ENCODE measurements at regions not wholly inside any gene's neighbourhood (a gene's known extent, or its start where the extent isn't known, plus 50 kb on each side); places are given as distances from the start of the nearest gene placed in this dataset.

- no peak for DNase-seq
Observed at GRCh38 chr9:85249313-85249621, 492.5 kb downstream of the AGTPBP1 start.

- no peak for DNase-seq
Observed at GRCh38 chr9:85248514-85249312, 493.0 kb downstream of the AGTPBP1 start.

- DNase-seq: no peak
Observed at GRCh38 chr9:85246541-85246940, 495.2 kb downstream of the AGTPBP1 start.

- no peak for DNase-seq
Observed at GRCh38 chr9:85244856-85245255, 496.9 kb downstream of the AGTPBP1 start.

- DNase-seq: no peak
Observed at GRCh38 chr9:85243977-85244376, 497.8 kb downstream of the AGTPBP1 start.

- DNase-seq: no peak
Observed at GRCh38 chr9:85237478-85237877, 504.3 kb downstream of the AGTPBP1 start.

GRCh38 chr9:85230081-85230480 lies 511.7 kb downstream of the AGTPBP1 start:
- DNase-seq: no peak

- DNase-seq: no peak
Observed at GRCh38 chr9:85228111-85228855, 513.5 kb downstream of the AGTPBP1 start.

GRCh38 chr9:85225180-85225579 lies 516.6 kb downstream of the AGTPBP1 start:
- no peak for DNase-seq

GRCh38 chr9:85224729-85225128 lies 517.0 kb downstream of the AGTPBP1 start:
- no peak for DNase-seq

- DNase-seq: no peak
Observed at GRCh38 chr9:85224301-85224700, 517.5 kb downstream of the AGTPBP1 start.

GRCh38 chr9:85223506-85224125 lies 518.1 kb downstream of the AGTPBP1 start:
- no peak for DNase-seq

GRCh38 chr9:85216601-85217000 lies 525.2 kb downstream of the AGTPBP1 start:
- DNase-seq: no peak

- no peak for DNase-seq
Observed at GRCh38 chr9:85215961-85216360, 525.8 kb downstream of the AGTPBP1 start.

GRCh38 chr9:85215416-85215815 lies 526.3 kb downstream of the AGTPBP1 start:
- DNase-seq: no peak

GRCh38 chr9:85213650-85214607 lies 527.8 kb downstream of the AGTPBP1 start:
- DNase-seq: no peak

- no peak for DNase-seq
Observed at GRCh38 chr9:85212887-85213286, 528.9 kb downstream of the AGTPBP1 start.

- no peak for DNase-seq
Observed at GRCh38 chr9:85212209-85212608, 529.5 kb downstream of the AGTPBP1 start.

GRCh38 chr9:85208666-85209065 lies 533.1 kb downstream of the AGTPBP1 start:
- no peak for DNase-seq

GRCh38 chr9:85204176-85204575 lies 534.6 kb downstream of the NTRK2 start:
- no peak for DNase-seq

- DNase-seq: no peak
Observed at GRCh38 chr9:85202596-85202995, 533.1 kb downstream of the NTRK2 start.

- no peak for DNase-seq
Observed at GRCh38 chr9:85200726-85201404, 531.3 kb downstream of the NTRK2 start.
